GM03348 (cell line): ENCODE measurements at regions not wholly inside any gene's neighbourhood (a gene's known extent, or its start where the extent isn't known, plus 50 kb on each side); places are given as distances from the start of the nearest gene placed in this dataset.
"Not testable (repeated sequence)": the region's sequence is repeated elsewhere in the genome, so short reads cannot be mapped to it uniquely, and the experiment has no call there.

Experiments
- DNase-seq: peaks from one replicate; pipeline ENCODE4 v3.0.0; 2012; ENCODE audit warnings: low spot score

DNA sequence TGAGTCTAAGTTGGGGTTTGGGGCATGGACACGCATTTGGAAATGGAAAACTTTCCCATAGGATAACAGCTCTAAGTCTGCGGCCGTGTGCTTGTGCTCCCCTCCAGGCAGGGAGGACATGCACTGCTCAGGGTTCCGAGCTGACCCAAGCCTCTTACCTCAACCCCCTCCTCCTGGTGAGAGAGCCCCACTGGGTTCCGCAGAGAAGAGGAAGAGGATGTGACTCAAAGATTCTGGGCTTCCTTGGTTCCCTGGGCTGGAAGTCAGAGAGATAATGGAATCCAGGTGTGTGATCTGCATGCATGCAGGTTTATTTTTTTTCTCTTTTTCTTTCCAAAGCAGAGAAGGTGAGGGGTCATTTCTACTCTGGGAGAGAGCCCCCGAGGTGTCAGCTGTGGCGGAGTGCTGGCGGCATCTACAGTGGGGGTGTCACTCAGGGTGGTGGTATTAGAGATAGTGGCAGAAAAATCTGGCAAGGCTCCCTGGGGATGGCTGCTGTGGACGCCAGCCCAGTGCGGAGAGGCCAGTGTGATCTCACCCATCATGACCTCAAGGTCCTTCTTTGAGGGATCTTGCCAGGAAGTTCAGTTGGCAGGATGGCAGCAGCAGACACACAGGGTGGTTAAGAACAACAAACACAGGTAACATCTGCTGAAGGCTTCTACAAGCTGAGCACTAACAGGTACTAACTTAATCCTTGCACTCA lies 168.7 kb upstream of the HAND2 start:
- peak; percentile 33 for DNase-seq

DNA sequence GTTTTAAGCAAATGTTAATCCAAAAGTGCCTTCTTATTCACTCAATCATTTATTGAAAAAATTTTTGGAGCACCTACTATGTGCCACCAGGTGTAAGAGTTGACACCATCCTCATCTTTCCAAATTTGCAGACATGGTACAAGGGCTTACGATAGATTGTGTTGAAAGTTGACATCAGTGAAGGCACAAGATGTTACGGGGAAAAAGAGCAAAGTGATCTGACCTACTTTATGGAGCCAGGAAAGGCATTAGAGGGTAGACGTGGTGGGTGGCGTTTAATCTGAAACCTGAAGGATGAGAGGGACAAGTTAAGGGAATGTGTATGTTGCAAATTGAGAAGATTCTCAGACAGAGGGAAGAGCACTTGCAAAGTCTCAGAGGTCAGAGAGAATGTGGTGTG lies 167.8 kb upstream of the HAND2 start:
- DNase-seq, result no peak

DNA sequence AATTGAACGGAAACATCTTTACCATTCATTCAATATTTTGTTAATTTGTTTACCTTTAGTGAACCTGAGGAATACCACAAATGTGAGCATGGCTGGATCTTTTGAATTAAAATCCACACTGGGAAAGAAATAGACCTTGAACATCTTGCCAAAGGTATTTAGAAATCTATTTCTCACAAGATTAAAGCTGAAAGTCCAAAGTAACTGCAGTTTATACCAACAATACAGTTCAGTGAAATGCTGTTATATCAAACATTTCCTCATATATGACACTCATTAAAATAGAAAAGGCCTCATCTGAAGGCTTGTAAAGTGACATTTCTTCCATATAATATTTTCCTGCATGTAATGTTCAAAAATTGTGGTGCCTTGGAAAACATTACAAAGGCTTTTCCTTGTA lies 166.5 kb upstream of the HAND2 start:
- no peak for DNase-seq

DNA sequence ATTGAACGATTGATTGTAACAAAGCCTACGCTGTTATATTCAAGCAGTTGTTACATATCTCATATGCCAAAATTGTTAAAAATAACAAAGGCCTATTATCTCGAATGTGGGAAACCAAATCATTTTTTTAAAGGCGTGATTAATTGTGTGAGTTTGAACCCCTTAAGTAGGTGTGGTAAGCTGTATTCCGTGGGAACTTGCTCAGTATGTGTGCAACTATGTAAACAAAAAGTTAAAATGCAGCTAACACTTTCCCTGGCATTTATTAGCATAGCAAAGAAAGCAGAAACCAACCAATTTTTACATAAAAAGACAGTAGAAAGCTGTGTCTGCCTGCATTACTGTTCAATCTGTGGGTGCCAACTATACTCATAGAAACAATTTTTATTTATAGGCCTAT lies 166.0 kb upstream of the HAND2 start:
- DNase-seq, result no peak

DNA sequence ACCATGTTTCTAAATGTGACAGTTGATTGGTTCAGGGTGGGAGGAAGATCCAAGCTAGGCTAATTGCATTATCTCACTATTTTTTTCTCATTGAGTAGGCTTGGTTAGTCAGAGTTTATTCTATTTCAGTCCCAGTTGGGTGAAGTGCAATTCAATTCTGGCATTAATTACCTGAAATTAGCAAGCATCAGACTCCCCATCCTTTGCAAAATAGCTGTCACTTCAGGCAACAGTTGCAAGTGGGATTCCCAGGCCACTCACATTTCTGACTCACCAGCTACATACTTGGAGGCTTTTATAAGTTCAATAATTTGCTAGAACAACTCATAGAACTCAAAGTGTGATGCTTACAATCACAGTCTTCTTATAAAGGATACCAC lies 155.8 kb upstream of the HAND2 start:
- no peak for DNase-seq

DNA sequence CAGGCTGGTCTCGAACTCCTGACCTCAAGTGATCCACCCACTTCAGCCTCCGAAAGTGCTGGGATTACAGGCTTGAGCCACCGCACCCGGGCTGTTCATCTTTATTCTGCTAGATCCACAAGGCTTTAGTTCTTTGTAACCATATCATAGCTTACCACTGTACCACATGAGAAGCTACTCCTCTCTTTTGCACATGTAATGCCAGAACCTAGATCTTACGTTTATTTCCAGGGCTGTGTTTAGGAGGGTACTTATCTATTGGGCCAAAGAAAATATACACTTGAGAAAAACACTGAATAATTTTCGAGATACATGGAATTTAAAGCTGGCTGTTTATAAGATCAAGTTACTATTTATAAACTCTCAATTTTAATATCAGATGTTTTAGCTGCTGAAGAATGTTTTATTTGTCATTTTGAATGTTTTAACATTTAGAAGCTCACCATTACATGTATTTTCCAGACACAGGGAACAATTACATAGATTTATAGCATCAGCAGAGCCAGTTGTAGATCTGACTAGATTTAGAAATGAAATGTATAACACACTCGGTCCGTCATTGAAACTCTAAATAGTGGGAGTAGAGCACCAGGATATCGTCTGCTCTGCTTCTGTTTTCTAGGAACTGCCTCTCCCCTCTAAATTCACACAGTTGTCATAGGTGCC lies 155.3 kb upstream of the HAND2 start:
- DNase-seq, result no peak

DNA sequence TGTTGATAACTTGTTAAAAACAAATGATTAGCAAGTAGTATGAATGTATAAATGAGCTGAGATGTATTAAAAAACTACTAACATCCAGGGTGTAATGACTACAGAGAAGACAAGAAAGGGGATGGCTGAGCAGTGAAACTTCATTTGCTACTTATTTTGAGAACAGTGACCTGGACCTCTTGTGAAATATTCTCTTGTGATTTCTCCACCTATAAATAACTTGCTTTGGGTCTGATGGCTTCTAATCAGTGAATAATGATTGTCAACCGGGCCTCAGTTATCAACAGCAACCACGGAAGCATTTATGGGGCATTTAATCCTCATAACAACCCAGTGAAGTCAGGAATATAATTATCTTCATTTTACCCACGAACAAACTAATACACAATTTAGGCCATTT lies 154.2 kb upstream of the HAND2 start:
- DNase-seq, result no peak

DNA sequence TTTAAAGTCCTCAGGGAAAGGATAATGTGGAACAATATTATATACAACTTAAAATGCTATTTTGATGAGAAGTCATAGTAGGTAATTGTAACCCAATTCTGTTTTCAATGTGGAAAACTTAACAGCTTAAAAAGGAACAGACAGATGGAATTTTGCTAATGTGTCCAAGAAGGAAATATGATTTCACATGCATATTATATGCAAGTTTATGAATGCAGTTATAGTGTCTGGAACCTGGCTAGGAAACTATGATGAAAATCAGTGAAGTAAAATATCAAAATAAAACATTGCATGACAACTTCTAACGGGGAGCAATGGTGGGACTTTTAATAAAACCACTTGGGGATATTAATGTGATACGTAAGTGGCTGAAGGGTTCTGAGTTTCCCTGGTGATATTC lies 152.6 kb upstream of the HAND2 start:
- no peak for DNase-seq

DNA sequence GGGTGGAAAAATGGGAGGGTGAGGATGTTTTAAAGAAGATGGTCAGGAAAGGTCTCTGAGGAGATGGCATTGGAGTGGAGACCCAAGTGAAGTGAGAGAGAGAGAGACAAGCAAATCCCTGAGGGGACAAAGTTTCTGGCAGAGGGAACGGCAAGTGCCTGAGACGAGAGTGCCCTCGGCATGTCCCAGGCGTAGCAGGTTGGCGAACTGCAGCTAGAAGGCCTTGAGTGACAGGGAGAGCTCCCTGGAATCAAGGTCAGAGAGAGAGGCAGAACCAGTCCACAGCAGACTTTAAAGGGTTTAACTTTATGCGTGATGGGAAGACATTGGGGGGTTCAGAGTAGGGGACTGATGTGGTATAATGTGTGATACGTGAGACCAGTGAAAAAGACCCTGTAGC lies 150.2 kb upstream of the HAND2 start:
- DNase-seq, result no peak

DNA sequence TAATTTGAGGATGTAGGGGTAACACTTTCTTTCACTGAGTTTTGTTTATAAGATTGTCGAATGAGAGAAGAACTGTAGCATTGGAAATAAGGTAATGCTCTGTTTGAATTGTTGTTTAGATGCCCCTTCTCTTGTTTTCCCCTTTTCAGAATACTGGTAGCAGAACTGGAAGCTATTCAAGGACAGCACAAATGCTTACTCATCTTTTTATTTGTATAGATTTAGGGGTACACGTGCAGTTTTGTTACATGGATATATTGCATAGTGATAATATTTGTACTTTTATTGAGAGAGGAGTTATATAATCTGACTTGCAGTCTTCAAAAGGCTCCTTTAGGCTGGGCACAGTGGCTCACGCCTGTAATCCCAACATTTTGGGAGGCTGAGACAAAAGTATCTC lies 145.4 kb upstream of the HAND2 start:
- no peak for DNase-seq

DNA sequence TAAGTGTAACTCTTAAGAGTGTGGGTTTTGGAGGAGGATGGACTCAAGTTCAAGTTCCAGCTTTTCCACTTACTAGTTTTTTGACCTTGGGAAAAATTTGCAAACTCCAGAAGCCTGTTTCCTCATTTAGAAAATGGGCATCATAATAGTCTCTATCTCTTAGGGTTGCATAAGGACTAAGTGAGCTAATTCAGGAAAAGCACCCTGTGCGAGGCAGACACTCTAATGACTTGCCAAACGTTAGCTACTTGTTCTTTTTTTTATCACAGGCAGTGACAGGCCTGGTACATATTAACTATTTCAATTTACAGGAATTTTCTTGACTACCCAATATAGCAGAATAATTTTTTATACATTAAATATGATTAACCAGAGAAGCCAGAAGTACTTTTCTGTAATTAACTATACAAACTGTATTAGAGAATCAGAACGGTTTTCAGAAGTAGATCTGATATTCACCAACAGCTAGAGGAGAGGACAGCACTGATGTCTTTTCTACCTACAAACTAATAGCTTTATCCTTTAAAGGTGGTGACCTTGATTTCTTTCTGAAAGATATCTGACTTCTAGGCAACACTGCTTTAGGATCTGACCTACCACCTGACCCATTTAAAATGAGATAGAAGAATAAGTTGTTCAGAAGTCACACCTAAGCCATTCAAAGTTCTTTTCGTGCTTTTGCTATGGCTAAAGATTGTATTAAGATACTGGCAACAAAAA lies 139.6 kb upstream of the HAND2 start:
- no peak for DNase-seq

DNA sequence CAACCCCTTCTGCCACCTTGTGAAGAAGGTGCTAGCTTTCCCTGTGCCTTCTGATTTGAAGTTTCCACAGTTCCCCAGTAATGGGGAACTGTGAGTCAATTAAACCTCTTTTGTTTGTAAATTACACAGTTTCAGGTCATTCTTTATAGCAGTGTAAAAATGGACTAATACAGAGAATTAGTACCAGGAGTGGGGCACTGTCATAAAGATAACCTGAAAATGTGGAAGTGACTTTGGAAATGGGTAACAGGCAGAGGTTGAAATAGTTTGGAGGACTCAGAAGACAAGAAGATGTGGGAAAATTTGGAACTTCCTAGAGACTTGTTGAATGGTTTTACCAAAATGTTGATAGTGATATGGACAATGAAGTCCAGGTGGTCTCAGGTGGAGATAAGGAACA lies 131.0 kb upstream of the HAND2 start:
- no peak for DNase-seq

DNA sequence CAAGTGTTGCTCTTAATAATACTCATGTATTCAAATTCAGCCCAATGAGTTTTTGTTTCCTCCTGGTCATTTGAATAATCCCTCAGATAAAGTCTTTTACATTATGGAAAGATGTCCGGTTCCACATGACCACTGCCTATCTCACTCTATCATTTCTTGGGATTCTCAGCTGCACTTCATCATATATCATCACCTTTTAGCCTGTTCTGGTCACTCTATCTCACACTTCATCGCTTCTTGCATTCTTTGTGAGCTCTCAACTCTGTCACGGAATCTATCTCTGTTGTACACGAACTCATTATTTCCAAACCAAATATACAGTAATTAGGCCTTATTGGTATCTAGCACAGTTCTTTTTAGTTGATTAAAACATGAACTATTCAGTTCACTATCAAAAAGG lies 126.9 kb upstream of the HAND2 start:
- no peak for DNase-seq

DNA sequence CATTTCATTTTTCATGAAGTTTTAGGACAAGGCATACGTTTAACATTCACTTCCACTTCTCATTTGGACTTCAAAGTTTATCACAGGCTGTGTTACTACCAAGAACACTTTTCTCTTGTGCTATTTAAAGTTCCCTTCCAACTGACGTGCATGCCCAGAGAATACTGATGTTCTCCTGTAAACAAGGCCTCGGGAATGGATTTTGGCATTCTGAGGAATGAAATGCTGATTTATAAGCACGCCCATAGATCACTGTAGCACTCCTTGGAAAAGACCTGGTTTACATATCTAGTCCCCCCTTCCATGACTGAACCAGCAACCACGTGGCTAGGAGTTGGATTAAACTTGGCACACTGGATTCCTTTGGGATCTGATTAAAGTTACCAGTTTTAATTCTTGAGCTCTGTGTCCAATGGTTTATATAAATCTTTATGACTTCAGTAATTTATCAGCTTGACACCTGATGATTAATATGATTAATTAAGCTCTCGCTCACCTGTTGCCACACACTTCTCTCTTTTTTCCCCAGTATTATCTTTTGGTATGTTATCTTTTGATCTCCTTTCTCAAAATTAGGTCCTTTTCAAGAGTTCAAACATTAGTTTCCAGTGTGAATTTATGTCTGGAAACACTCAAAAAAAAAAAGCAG lies 122.4 kb upstream of the HAND2 start:
- DNase-seq, result no peak

DNA sequence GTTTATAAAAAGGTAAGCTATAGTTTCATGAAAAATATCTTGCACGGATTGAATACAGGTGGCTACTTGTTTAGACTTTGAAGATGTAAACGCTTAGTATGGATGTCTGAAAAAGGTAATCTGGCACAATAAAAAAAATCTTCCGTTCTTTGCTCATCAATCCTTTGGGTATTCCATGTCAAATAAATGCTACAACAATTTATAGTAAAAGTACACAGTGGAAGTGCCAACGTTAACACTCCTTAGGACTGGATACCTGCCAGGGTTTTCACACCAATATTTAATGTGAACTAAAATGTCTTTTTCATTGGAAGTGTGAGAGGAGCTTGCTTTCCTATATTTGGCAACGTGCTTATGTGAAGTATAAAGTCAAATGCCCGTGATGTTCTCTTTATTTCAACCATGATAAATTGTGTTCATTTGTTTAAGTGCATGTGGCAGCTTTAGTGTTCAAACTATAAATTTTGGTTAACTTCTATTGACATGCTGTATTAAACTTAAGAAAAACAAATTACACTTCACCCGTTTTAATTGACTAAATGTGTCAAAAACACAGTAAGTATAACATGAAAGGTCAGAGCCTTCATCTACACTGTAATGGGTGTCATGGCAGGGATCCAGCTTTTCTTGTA lies 121.7 kb upstream of the HAND2 start:
- DNase-seq, result no peak

DNA sequence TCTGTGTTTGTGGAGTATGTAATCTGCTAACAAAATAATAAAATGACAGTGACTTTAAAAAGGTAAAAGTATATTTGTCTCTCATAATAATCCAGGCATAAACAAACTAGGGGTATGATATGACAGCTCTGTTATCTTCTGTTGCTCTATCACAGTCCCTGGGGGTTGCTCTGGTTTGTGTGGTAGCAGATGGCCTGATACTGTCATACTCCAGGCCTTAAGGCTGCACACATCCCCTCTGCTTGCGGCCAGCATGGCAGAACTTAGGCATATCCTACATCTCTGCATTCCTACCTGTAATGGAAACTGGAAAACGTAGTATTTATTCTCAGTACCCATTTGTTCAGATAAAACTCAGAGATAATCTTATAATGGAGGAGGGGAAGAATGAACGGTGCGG lies 117.9 kb upstream of the HAND2 start:
- DNase-seq, result no peak

DNA sequence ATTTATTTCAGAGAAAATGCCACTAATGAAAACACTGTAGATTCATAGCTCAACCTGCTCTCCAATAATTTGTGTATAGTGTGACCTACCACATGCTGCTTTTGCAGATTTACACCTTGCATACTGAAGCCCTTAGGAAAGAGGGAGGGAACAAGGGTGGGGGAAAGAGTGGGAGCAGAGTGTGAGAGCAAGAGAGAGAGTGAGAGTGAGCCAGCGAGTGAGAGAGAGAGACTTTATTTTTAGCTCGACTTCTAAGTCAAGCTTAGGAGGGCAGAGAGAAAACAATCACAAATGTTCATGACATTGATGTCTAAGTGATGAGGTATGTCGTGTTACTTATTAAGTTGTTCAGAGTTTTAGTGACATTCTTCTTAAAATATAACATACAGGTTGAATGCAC lies 112.5 kb upstream of the HAND2 start:
- no peak for DNase-seq

DNA sequence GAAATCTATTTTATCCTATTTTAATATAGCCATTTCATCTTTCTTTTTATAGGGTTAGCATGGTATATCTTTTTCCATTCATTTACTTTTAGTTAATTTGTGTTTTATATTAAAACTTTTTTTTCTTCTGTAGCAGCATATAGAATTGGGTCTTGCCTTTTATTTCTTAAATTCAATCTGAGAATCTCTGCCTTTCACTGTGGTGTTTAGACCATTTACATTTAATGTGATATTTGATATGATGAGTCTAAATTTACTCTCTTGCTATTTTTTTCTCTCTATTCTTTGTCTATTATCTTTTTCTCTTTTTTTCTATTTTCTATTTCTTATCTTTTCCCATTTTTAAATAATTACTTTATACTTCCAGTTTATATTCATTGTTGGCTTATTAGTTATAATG lies 105.4 kb upstream of the HAND2 start:
- DNase-seq, result no peak

DNA sequence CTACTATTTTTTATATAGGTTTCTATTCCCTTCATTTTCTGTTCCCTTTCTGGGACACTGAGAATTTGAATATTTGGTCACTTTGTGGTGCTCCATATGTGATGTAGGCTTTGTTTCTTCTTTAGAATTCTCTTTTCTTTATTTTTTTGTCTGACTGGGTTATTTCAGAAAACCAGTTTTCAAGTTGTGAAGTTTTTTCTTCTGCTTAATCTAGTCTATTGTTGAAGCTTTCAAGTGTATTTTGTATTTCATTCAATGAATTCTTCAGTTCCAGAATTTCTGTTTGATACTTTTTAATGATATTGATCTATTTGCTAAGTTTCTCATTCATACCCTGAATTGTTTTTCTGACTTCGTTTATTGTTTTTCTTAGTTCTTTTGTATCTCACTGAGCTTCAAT lies 96.2 kb upstream of the HAND2 start:
- no peak for DNase-seq

DNA sequence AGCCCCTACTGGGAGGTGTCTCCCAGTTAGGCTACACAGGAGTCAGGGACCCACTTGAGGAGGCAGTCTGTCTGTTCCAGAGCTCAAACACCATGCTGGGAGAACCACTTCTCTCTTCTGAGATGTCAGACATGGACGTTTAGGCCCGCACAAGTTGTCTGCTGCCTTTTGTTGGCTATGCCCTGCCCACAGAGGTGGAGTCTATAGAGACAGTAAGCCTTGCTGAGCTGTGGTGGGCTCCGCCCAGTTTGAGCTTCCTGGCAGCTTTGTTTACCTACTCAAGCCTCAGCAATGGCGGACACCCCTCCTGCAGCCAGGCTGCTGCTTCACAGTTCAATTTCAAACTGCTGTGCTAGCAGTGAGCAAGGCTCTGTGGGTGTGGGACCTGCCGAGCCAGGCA lies 88.6 kb upstream of the HAND2 start:
- not testable (repeated sequence) for DNase-seq

DNA sequence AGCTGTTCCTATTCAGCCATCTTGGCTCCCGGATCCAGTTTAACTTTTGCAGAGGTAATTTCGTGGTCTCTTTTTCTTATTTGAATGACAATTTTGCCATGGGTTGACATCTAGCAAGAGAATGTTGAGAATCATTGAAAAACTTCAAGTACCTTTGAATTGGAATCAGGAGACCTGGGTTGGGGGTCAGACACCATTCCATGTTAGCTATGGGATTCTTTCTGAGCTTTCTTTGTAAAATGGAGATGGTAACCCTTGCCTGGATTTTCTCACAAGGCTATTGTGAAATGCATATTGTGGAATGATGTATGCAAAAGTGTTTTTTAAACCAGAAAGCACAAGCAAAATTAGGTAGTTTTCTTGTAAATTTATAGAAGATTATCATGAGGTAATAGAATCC lies 79.1 kb upstream of the HAND2 start:
- DNase-seq, result no peak

DNA sequence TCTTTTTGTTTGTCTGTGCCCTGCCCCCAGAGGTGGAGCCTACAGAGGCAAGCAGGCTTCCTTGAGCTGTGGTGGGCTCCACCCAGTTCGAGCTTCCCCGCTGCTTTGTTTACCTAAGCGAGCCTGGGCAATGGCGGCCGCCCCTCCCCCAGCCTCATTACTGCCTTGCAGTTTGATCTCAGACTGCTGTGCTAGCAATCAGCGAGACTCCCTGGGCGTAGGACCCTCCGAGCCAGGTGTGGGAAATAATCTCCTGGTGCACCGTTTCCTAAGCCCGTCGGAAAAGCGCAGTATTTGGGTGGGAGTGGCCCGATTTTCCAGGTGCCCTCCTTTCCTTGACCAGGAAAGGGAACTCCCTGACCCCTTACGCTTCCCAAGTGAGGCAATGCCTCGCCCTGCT lies 78.6 kb upstream of the HAND2 start:
- DNase-seq, result not testable (repeated sequence)

DNA sequence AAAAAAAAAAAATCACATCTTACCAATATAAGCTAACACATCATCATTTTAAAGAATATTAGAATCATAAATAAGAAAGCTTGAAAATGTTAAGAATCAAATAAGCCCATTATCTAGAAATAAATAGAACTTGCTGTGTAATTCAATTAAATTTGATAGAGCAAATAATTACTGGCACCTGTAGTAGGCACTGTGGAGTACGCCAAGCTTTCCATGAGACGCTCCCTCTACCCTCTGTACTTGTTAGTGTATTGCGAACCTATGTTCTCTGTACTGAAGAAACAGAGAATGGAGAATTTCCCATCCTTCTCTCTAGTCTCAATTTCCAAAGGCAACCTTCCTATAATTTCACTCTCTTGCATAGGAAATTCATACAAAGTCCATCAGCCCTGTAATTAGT lies 61.7 kb upstream of the HAND2 start:
- DNase-seq, result no peak
